Loucy (cell line): ENCODE measurements at regions not wholly inside any gene's neighbourhood (a gene's known extent, or its start where the extent isn't known, plus 50 kb on each side); places are given as distances from the start of the nearest gene placed in this dataset.

Experiments used
- H2AFZ ChIP-seq: fragments of 200-600 bp; sonication (generic); 2 replicates; pipeline ENCODE4 v1.6.0; 2016; ENCODE audit warnings: antibody characterized with exemption, mild to moderate bottlenecking, low read length, moderate library complexity
- H3F3A ChIP-seq: fragments of 200-600 bp; 2 replicates; pipeline ENCODE4 v1.6.0; 2016; ENCODE audit warnings: antibody characterized with exemption, low read depth, mild to moderate bottlenecking
- H3K27me3 ChIP-seq: fragments of 200-600 bp; sonication (generic); 2 replicates; pipeline ENCODE4 v1.6.1; 2014; ENCODE audit warnings: low read length, mild to moderate bottlenecking; ENCODE audit not compliant: insufficient read depth, poor library complexity, severe bottlenecking
- H3K36me3 ChIP-seq: fragments of 200-600 bp; sonication (generic); 2 replicates; pipeline ENCODE4 v1.6.1; 2016; ENCODE audit warnings: low read length; ENCODE audit not compliant: insufficient read depth
- H3K4me1 ChIP-seq: fragments of 200-600 bp; sonication (generic); 2 replicates; pipeline ENCODE4 v1.5.1; 2014; ENCODE audit warnings: low read length, mild to moderate bottlenecking; ENCODE audit not compliant: insufficient read depth, poor library complexity, severe bottlenecking
- H3K4me2 ChIP-seq: fragments of 200-600 bp; sonication (generic); 2 replicates; pipeline ENCODE4 v1.6.0; 2014; ENCODE audit warnings: antibody characterized with exemption, low read length, low read depth, mild to moderate bottlenecking; ENCODE audit not compliant: poor library complexity, severe bottlenecking
- H3K4me3 ChIP-seq: fragments of 200-600 bp; sonication (generic); 2 replicates; pipeline ENCODE4 v1.5.1; 2014; ENCODE audit warnings: low read length, mild to moderate bottlenecking, mixed read lengths; ENCODE audit not compliant: poor library complexity, severe bottlenecking
- H3K79me2 ChIP-seq: fragments of 200-600 bp; sonication (generic); 2 replicates; pipeline ENCODE4 v1.6.1; 2014; ENCODE audit warnings: low read length; ENCODE audit not compliant: insufficient read depth
- H3K9ac ChIP-seq: fragments of 200-600 bp; sonication (generic); 2 replicates; pipeline ENCODE4 v1.6.0; 2014; ENCODE audit warnings: mild to moderate bottlenecking, low read depth, low read length, moderate library complexity; ENCODE audit not compliant: poor library complexity, severe bottlenecking
- H3K9me2 ChIP-seq: fragments of 200-600 bp; sonication (generic); replicated peaks from 2 replicates; pipeline ENCODE4 v1.6.1; 2016; ENCODE audit warnings: low read depth, low read length, mixed read lengths
- H3K9me3 ChIP-seq: fragments of 200-600 bp; sonication (generic); 2 replicates; pipeline ENCODE4 v1.6.1; 2014; ENCODE audit warnings: mild to moderate bottlenecking, antibody characterized with exemption, low read length, low read depth; ENCODE audit not compliant: insufficient read depth
- H4K20me1 ChIP-seq: fragments of 200-600 bp; sonication (generic); 2 replicates; pipeline ENCODE4 v1.6.0; 2014; ENCODE audit warnings: antibody characterized with exemption, low read length, mild to moderate bottlenecking; ENCODE audit not compliant: insufficient read depth, poor library complexity, severe bottlenecking
- EZH2phosphoT487 ChIP-seq: fragments of 200-600 bp; IDR thresholded peaks from 2 replicates; pipeline ENCODE4 v1.6.1; 2018; ENCODE audit warnings: antibody characterized with exemption, mild to moderate bottlenecking, moderate library complexity, borderline replicate concordance
- TF ChIP-seq, protein P1 (sequence below): fragments of 200-600 bp; sonication (generic); conservative IDR thresholded peaks from 2 replicates; pipeline ENCODE4 v1.5.1; 2014; ENCODE audit warnings: mild to moderate bottlenecking, antibody characterized with exemption, low read length

DNA sequence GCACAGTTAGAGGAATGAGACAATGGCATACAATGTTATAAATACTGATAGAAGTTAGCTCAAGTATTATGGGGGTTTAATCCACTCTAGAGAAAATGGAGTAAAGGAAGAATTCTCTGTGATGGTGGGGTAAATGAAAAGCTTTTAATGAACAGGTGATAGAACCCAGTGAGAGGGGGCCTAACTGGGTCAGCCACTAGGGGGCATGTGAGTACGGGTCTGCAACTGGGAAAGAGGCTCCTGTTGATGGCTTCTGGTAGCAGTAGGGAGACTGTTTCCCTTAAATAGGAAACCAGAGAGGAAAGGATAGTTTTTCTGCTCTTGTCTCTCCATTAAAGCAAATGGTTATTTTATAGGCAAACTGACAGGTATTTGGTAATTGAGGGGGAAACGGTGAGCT lies 132.8 kb upstream of the GPR101 start:
- Histone ChIP-seq H4K20me1 (no peaks in the 10 kb centered on the region), H3K9me3 (no peaks in the 10 kb centered on the region), H2AFZ (no peak overlapping the region), H3K9ac (no peak overlapping the region), H3K4me2 (no peak overlapping the region), H3K79me2 (no peaks in the 10 kb centered on the region), H3K4me1 (no peaks in the 10 kb centered on the region), H3K9me2 (no peaks in the 10 kb centered on the region), H3K36me3 (no peaks in the 10 kb centered on the region), H3K4me3 (no peak overlapping the region), H3K27me3 (no peaks in the 10 kb centered on the region), H3F3A (no peaks in the 10 kb centered on the region)
- TF ChIP-seq EZH2phosphoT487, result no peak
- TF ChIP-seq, protein P1, sequence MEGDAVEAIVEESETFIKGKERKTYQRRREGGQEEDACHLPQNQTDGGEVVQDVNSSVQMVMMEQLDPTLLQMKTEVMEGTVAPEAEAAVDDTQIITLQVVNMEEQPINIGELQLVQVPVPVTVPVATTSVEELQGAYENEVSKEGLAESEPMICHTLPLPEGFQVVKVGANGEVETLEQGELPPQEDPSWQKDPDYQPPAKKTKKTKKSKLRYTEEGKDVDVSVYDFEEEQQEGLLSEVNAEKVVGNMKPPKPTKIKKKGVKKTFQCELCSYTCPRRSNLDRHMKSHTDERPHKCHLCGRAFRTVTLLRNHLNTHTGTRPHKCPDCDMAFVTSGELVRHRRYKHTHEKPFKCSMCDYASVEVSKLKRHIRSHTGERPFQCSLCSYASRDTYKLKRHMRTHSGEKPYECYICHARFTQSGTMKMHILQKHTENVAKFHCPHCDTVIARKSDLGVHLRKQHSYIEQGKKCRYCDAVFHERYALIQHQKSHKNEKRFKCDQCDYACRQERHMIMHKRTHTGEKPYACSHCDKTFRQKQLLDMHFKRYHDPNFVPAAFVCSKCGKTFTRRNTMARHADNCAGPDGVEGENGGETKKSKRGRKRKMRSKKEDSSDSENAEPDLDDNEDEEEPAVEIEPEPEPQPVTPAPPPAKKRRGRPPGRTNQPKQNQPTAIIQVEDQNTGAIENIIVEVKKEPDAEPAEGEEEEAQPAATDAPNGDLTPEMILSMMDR, result peak; percentile 69

GRCh38 chrX:137164329-137164728 lies 130.5 kb upstream of the GPR101 start:
- no peaks in the 10 kb centered on the region for H3K36me3 ChIP-seq
- H4K20me1 ChIP-seq, result no peaks in the 10 kb centered on the region
- no peak overlapping the region for H3K4me2 ChIP-seq
- no peaks in the 10 kb centered on the region for H3K79me2 ChIP-seq
- no peak overlapping the region for H3K4me3 ChIP-seq
- no peaks in the 10 kb centered on the region for H3K9me2 ChIP-seq
- no peaks in the 10 kb centered on the region for H3F3A ChIP-seq
- H3K4me1 ChIP-seq, result no peaks in the 10 kb centered on the region
- TF ChIP-seq, protein P1, result no peak
- TF ChIP-seq EZH2phosphoT487, result no peak
- no peaks in the 10 kb centered on the region for H3K27me3 ChIP-seq
- H2AFZ ChIP-seq, result no peak overlapping the region
- H3K9me3 ChIP-seq, result no peaks in the 10 kb centered on the region
- H3K9ac ChIP-seq, result no peak overlapping the region

- no peaks in the 10 kb centered on the region for H4K20me1 ChIP-seq
- no peak overlapping the region for H3K4me2 ChIP-seq
- no peaks in the 10 kb centered on the region for H3K9me2 ChIP-seq
- TF ChIP-seq EZH2phosphoT487, result no peak
- TF ChIP-seq, protein P1, result no peak
- no peak overlapping the region for H3K9ac ChIP-seq
- no peaks in the 10 kb centered on the region for H3K4me1 ChIP-seq
- no peak overlapping the region for H3K4me3 ChIP-seq
- no peaks in the 10 kb centered on the region for H3K27me3 ChIP-seq
- no peaks in the 10 kb centered on the region for H3F3A ChIP-seq
- no peaks in the 10 kb centered on the region for H3K9me3 ChIP-seq
- H3K36me3 ChIP-seq, result no peaks in the 10 kb centered on the region
- H2AFZ ChIP-seq, result no peak overlapping the region
- H3K79me2 ChIP-seq, result no peaks in the 10 kb centered on the region
Observed at GRCh38 chrX:137151403-137151802, 117.6 kb upstream of the GPR101 start.
